Fibroblast of gingiva (primary cell): ENCODE measurements at regions not wholly inside any gene's neighbourhood (a gene's known extent, or its start where the extent isn't known, plus 50 kb on each side); places are given as distances from the start of the nearest gene placed in this dataset.

ENCODE experiments used
- DNase-seq: peaks from one replicate; pipeline ENCODE4 v3.0.0-alpha.2; 2011; ENCODE audit warnings: low read depth

DNA sequence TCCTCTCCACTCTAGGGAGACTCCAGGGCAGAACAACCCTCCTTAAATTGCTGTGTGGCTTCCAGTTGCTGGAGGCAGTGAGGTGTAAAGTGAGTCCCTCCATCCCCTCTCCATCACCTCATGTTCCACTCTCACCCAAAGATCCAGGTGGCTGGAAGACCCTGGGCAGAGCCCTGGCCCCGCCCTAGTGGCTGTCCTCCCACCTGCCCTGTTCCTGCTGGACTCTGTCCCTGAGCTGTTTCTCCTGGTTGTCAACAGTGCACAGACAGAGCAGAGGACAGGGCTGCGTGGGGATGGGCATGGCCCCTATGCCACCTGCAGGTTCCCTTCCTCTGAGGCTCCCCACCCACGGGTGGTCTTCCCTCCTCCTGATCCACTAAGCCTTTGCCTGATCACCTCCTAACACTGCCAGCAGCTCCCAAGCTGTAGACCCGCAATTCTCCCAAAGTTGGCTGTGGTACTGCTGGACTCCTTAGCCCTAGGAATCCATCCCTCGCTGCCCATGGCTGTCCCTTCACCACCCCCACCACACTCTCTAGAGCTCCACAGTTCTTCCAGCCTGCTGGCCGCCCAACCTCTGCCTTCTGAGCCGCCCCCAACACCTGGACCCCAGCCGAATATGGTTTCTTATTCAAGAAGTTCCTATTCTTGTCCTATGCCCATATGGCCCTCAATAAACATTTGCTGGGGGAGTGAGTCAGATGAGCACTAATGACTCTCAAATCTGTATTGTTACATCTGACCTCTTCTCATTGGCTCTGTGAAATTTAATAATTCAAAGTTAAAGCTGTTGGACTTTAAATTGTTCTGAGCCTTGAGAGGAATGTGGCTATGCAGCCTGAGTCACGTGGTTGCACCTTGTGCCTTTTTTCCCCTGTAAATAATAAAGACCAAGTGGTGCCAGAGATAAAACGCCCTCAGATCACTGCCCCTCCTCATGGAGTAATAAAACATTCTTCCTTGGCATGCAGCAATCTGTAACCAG lies 260.0 kb upstream of the HS6ST1 start:
- DNase-seq: no peak

DNA sequence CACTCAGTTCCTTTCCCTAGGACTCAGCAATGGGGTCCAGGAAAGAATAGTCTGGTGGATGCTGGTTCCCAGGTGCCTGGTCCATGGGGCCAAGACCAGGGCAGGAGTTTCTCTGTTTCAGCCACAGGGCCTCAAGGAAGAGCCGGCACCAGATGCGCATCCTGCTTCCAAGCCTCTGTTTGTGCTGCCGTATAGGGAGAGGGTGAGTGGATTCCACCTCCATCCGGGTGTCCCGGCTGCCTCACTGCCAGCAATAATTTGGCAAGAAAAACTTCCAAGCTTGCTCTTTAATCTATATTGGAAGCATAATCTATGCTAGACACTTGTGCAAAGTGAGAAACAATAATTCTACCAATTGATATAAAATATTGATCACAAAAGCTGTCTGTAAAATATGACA lies 261.2 kb upstream of the HS6ST1 start:
- no peak for DNase-seq

DNA sequence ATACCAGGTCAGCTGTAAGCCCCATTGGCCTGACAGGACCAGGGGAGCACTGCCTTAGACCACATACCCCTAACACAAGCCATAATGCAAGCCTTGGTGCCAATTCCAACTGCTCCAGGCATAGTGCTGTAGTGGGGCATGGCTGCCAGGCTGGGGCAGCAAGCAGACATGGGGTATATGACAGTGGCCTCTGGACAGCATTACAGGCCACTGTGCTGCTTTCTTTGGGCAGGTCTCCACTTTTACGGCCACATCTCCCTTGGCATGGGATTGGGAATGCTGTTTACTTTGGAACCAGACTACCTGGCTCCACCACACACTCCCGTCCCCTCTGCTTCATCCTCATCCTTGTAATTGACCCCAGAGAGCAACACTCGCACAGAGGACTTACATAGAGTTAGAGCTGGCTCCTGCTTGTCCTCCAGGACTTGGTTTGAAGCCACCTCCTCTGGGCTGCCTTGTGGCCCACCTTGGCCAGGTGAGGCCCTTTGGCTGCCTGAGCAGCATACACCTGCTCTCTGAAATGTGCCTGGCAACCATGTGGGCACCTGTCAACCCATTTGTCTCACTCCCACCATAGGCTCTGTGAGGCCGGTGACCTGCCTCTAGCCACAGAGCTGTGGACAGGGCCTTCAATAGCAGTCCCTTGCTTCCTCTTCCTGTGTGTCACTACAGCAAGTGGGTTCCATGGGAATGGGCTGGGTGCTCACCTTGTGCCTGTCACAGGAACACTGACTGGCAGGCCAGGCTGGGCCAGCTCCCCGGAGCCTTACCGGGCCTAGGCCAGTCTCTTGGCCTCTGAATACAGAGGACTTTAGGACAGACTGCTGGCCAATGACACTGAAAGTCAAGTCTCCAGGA lies 262.6 kb upstream of the HS6ST1 start:
- no peak for DNase-seq

DNA sequence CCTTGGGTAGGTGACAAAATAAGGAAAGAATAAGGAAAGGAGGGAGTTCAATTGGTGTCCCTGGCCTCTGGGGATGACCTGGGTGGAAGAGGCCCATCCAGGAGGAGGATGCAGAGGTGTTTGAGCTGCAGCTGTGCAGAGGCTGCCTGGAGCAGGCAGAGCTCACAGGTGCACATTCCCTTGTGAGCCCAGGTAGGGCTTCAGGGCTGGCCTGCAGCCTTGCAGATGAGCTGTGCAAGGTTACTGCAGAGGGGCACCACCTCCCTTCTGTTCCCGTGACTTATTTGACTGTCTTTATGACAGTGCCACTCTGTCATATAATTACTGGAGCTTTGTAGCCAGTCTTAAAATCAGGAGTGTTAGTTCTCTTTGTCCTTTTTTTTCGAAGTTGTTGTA lies 263.2 kb upstream of the HS6ST1 start:
- DNase-seq: no peak

DNA sequence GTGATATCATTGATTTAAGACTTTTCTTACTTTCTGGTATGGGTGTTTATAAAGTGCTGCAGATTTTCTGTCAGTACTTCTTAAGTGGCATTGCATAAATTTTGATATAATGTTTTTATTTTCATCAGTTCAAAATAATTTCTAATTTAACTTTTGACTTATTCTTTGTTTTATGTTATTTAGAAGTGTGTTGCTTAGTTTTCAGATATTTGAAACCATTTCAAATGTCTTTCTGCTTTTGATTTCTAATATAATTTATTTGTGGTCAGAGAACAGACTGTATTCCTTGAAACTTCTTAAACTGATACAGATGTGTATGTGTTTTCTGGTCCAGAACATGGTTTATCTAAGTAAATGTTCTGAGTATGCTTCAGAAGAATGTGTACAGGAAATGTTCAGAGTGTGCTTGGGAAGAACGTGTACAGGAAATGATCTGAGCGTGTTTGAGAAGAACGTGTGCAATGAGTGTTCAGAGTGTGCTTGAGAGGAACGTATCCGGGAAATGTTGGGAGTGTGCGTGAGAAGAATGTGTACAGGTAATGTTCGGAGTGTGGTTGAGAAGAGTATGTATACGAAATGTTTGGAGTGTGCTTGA lies 265.7 kb upstream of the HS6ST1 start:
- DNase-seq: peak; percentile 93

DNA sequence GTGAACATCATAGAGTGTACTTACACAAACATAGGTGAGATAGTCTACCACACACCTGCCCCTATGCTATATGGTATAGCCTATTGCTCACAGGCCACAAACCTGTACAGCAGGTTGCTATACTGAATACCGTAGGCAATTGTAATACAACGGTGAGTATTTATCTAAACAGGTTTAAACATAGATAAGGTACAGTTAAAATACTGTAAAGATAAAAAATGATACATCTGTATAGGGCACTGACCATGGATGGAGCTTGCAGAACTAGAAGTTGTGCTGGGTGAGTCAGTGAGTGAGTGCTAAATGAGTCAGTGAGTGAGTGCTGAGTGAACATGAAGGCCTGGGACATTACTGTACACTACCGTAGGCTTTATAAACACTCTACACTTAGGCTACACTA lies 267.0 kb upstream of the HS6ST1 start:
- DNase-seq: peak; percentile 45

DNA sequence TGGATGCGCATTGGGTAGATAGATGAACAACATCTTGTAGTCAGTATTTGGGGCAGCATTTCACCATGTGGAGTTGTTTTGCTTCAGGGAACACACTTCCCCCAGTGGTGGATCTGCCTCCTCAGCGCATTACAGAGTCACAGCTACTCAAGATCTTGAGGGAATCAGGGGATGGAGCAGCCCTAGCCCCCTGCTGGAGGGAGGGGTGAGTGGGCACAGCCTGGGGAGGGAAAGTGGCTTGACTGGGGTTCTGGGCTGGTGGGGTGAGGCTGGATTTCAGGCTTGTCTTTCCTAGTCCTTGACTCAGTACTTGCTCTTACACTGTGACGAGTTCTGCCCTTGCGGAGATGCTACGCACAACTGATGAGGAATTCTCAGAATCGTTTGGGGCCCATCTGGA lies 271.0 kb upstream of the HS6ST1 start:
- DNase-seq: no peak

DNA sequence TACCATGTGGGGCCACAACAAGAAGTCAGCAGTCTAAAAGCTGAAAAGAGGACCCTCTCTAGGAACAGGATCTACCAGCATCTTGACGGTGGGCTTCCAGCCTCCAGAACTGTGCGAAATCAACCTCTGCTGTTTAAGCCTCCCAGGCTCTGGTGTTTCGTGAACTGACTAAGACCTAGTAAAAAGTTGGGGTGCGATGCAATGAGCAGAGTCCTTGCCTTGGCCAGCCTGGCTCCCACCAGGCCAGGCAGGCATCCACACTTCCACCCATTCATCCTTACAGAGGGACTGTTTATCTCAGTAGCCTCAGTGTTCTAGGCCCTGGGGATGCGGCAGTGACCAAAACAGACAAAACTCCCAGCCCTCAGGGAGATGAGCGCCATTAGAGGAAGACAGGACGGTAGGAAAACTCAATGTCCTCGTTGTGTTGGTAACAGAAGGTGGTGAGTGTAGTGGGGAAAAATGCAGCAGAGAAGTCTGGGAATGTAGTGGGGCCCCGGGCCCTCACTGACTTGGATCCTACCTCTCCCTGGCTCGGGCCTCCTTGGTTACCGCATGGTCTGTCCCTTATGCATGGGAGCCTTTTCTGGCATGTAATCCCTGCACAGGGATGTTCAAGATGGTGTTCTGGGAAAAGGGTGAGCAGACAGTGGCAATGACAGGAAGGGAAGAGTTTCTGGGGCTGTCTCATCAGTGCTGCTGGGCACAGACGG lies 271.8 kb upstream of the HS6ST1 start:
- DNase-seq: no peak

DNA sequence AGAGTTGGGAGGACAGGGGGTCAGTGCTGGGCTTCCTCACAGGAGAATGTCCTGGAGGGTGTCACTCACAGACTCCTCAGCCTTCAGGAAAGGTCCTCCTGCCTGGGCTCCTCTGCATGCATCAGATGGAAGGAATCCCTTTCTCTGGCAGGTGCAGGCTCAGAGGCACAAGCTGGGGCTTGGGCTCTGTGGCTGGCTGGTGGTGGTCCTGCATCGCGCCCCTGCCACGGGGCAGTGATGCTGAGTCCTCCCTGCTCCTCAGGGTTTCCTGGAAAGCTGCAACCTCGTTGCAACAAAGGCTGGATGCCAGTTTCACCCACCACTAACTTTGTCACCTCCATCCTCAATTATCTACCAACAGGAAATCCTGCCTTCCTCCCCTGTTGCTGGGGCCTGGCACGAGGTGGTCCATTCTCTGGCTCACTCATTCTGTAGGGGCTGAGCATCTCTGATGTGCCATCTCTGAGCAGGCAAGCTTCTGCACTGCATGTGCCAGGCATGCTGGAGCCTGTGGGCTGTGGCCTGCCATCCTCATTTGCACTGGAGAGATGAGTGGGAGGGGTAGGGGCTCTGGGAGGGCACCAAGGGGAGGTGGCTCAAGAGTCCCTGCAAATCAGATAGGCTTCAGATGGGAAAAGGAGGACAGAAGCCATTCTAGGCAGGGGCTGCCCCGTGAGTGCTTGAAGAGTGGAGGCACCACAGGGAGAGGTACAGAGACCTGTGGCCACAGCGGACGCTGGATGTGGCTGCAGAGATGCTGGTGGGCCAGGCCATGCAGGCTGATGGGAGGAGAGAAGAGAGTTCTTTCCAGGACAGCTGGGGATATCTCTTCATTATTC lies 272.6 kb upstream of the HS6ST1 start:
- DNase-seq: no peak

DNA sequence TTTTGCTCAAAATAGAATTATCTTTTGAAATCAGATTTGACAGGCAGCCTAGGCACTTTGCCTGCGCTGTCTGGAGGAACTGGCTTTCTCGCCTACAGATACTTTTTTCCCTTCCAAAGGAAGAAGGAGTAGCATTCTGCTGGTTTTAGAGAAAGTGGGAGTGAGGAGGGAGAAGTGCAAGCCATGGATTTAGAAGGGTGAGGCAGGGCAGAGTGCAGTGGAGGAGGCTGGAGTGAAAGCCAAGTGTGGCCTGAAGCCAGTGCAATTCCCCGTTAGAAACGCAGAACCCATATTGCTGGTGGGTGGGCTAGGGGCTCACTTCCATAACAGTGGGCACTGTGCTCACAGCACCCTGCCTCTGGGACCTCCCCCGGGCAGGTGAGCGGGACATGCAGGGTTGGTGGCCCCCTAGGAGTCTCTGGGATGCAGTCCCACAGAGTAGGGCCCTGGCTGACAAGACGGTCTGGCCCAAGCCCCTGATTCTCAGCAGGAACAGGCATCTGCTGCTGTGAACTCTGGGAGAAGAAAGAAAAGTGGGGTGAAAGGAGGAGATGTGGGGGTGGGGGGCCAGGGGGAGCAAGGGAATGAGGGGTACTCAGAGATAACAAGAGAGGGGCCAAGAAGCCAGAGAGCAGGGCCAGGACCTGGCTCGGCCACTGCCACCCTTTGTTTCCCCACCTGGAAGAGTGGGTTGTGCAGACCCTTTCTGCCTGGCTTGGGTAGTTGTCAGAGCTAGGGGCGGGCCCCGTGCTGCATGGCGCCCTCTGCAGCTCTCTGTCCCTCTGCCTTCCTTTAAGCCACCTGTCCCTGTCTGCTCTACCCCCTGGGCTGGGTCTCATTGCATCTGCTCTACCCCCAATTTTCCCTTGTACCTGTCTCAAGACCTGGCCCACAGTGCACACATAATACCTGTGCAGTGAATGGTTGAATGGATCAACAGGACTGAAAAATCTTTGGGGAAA lies 273.5 kb upstream of the HS6ST1 start:
- no peak for DNase-seq

DNA sequence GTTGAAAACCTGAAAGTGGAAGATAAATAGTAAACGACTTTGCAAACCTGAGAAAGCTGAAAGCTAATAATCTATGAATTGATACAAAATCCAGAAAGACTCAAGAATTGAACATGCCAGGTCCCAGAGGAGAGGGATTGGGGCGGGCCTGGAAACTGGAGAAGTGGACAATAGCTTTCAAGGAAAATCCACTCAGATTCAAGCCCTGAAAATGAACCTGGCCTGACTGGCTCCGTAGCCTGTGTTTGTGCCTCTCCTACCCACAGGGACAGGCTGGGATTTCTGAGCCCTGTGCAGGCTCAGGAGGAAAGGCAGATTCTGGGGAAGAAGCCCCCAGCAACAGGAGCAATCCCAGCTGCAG lies 274.8 kb upstream of the HS6ST1 start:
- DNase-seq: no peak

DNA sequence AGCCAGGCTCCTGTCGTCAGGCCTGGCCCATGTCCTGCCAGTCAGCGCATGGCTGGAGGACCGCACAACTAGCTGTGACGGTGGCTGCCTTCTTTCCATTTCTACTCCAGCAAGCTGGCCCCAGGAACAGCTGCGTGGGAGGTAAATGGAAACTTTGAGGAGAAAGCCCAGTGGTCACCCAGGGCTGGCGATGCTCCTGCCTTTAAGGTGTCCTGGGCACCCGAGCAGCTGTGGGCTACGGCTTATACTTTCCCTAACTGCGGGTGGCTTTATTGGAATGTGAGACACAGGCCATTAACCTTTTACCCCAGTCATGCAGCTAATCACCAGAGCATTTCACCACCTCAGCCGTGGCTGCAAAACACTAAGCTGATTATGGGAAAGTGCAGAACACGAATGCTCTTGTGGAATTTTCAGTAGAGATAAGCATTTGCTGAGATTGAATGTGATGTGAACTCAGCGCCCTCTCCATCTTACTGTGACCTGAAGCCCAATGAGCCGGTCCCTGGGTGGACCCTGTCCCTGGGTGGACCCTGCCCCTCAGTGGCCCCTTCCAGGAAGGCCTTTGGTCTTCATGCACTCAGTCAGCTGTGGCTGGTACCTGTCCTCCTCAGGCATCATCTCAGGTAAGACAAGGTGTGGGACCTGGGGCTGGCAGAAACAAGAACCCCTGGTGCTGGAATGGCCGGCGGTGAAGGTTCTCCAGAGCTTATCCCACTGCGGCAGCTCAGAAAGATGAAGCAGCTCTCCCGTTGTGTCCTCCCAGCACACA lies 275.4 kb upstream of the HS6ST1 start:
- no peak for DNase-seq

DNA sequence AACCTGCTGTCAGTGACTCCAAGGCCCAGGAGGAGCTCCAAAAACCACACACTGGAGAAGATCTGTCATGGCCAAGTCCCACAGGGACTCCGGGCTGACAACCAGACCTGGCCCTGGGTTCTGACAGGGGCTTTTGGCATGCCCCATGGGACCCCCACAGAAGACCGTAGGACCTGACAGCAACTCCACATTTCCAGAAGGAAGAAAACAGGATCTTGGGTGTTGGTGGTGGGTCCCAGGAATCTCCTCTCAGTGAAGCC lies 275.9 kb upstream of the HS6ST1 start:
- no peak for DNase-seq

DNA sequence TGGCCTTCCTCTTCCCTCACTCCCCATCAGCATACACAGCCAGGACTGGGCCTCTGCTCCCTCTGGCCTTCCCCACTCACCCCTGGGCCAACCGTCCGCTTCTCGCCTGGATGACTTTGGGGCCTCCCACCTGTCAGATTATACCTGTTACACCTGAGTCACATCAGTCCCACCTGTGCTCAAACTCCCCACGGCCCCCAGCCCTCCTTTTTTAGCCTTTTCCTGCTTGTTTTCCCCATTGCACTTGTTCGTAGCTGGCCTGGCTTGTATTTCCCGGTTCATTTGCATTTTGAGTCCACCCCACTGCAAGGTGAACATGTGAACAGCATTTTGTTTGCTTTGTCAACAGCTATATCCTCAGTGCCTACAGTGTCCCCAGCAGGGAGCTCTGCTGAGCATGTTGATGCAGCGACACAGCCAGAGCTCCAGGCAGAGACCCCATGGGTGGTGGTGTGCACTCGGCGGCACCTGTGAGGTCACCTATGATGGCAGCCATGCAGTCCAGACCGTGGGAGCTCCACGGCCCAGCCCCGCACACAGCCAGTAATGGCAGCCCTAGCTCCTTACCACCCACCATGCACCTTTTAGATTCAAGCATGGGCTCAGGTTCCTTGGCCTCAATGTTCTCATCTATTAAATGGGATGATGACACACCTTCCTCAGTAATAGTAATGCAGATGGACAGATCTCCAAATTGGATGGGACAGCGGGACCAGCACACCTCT lies 276.4 kb upstream of the HS6ST1 start:
- no peak for DNase-seq

DNA sequence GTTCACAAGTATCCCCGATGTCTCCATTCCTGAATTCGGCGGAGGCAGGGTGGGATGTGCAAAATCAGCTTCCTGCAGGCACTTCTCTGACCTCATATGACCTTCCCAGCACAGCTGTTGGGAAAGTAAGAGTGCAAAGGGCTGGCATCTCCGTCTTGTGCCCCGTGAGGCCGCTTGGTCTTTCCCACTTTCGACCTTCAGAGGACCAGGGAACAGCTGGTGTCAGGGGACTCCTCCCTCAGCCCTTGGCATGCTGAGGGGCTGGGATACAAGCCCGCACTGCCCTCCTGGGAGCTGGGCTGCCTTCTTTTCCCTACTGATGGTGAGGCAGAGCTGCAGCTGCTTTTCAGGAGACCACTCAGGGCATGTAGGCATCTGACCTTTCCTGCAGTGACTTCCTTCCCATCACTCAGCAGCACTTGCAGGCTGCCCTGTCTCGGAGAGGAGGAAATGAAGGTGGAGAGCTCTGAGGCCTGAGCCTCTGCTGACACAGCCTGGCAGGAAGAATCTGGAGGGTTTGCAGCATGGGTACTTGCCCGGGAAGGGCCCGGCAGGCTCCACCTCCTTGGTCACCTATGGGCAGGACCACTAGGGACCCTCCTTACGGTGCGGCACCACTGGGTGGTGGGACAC lies 277.2 kb upstream of the HS6ST1 start:
- DNase-seq: no peak

DNA sequence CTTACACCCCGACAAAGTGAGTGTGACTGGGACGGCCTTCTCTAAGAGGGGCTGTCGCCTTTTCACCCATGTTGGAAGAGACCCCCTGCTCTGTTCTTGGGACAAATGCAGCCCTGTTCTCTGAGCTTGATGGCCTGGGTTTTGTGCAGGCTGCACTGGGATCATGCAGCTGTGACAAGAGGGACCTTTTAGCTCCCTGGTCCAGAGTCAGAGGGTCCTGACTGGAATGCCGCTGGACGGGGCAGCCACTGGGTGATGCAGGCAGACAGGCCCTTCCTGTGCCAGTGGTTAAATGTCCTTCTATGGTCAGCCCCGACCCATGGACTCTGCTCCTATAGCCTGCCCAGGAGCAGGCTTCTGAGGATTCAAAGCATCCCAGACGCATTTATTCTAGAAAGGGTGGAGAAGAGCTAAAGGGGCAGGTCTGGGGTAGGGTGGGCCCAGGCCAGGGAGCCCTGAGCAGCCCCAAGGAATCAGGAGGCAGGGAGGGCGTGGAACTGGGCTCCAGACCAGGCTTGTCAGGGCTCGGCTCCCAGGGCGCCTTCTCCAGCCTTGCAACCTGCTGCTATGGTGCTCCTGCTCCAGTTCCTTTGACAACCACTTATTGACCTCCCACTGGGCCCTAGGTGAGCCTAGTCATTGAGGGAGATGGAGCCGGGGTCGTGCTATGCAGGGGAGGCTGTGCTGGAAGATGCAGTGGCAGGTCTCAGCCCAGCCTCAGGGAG lies 277.9 kb upstream of the HS6ST1 start:
- no peak for DNase-seq

DNA sequence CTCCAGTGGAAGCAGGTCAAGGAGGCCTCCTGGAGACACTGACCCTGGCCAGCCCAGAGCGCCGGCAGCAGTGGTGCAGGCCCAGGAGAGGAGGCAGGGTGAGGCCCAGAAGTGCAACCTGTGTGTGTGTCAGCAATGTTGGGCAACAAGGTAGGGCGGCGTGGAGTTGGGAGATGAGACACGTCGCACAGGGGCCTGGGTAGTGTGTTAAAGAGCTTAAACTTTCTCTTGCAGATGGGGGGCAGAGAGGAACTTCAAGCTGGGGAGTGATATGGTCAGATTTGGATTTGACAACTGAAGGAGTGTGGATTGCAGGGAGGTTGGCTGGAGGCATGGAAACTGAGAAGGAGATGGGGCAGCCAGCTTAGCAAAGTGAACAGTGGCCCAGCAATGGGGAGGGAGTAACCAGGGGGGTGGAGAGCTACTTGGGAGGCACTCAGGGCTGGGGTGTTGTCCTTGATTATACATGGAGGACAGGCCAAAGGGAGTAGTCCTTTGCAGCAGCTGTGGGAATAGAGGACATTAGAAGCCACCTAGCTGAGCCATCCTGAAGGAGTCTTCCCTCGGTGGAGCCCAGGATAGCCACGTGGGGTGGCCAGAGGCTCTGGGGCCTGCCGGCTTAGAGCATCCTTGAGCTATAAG lies 278.6 kb upstream of the HS6ST1 start:
- DNase-seq: no peak
